SK-N-MC (cell line): ENCODE measurements at regions not wholly inside any gene's neighbourhood (a gene's known extent, or its start where the extent isn't known, plus 50 kb on each side); places are given as distances from the start of the nearest gene placed in this dataset.

Experiments
- EZH2 ChIP-seq: fragments of 200-600 bp; sonication (generic); IDR thresholded peaks from one replicate; pipeline ENCODE4 v1.6.1; 2017; ENCODE audit warnings: antibody characterized with exemption
- POLR2AphosphoS5 ChIP-seq: IDR thresholded peaks from 2 replicates; pipeline ENCODE4 v1.6.1; 2012; ENCODE audit warnings: mild to moderate bottlenecking, low read depth, low read length, borderline replicate concordance

- TF ChIP-seq EZH2, result no peak
- no peak for TF ChIP-seq POLR2AphosphoS5
Observed at GRCh38 chr4:116118221-116118620, 967.2 kb downstream of the TRAM1L1 start.
